Natural killer cell treated with Interleukin-12 subunit alpha and Interleukin-12 subunit beta and Interleukin-15 and Interleukin-18, amount 100 ng/mL, for 72 hours (primary cell): ENCODE measurements at regions not wholly inside any gene's neighbourhood (a gene's known extent, or its start where the extent isn't known, plus 50 kb on each side); places are given as distances from the start of the nearest gene placed in this dataset.

ENCODE experiments used
- ATAC-seq, 2 donors: fragments of 150-1000 bp; cut with Tn5 transposase in 1 of 2; sonication (Bioruptor Pico), chemical (Tn5 transposase) in 1 of 2; 2 replicates each; pipeline ENCODE4 v1.10.0; 2021
- DNase-seq: peaks from one replicate; pipeline ENCODE4 v3.0.0; 2022; ENCODE audit warnings: low spot score
- H3K27ac Mint-ChIP-seq, 2 donors: 1 replicate in 1 of 2; 2 replicates in 1 of 2; pipeline ENCODE4 v1.8.0; 2022; ENCODE audit warnings: mixed read lengths in 2 of 2, mild to moderate bottlenecking in 1 of 2, moderate library complexity in 1 of 2
- H3K27me3 Mint-ChIP-seq, 2 donors: 1 replicate in 1 of 2; 2 replicates in 1 of 2; pipeline ENCODE4 v1.8.0; 2022; ENCODE audit warnings: mixed read lengths in 2 of 2
- H3K36me3 Mint-ChIP-seq: one replicate; pipeline ENCODE4 v1.8.0; 2022; ENCODE audit warnings: mixed read lengths
- H3K4me1 Mint-ChIP-seq, 2 donors: 1 replicate in 1 of 2; 2 replicates in 1 of 2; pipeline ENCODE4 v1.8.0; 2022; ENCODE audit warnings: low read depth in 2 of 2, mixed read lengths in 2 of 2, mild to moderate bottlenecking in 1 of 2
- H3K4me3 Mint-ChIP-seq: one replicate; pipeline ENCODE4 v1.8.0; 2022; ENCODE audit warnings: mixed read lengths
- H3K9me3 Mint-ChIP-seq: 2 replicates; pipeline ENCODE4 v1.8.0; 2022; ENCODE audit warnings: mixed read lengths

DNA sequence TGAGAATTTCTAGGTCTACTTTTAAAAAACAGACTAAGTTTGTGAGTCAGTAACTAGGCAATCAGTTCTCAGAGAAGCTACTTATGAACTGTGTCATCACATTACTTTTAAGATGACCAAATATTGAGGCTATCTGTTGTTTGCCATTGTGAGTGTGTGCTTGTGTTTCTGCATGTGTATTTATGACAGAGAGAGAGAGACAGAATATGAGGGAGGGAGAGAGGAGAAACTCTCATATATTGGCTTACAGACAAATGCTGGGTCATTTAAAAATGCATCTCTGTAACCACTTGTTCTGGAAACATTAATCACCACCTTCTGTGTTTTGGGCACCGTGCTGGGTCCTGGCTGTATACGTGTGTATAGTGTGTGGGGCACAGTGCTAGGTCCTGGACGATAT lies 161.5 kb upstream of the FRMD6 start:
- no peak overlapping the region for H3K27ac Mint-ChIP-seq
- no peak for ATAC-seq
- no peaks in the 10 kb centered on the region for H3K4me1 Mint-ChIP-seq
- peaks cover 2% of the 10 kb centered on the region for H3K9me3 Mint-ChIP-seq
- peaks cover 20 to 41% of the 10 kb centered on the region in 2 donors for H3K27me3 Mint-ChIP-seq
- peaks cover 5% of the 10 kb centered on the region for H3K36me3 Mint-ChIP-seq
- no peak overlapping the region for H3K4me3 Mint-ChIP-seq
- no peak for DNase-seq

DNA sequence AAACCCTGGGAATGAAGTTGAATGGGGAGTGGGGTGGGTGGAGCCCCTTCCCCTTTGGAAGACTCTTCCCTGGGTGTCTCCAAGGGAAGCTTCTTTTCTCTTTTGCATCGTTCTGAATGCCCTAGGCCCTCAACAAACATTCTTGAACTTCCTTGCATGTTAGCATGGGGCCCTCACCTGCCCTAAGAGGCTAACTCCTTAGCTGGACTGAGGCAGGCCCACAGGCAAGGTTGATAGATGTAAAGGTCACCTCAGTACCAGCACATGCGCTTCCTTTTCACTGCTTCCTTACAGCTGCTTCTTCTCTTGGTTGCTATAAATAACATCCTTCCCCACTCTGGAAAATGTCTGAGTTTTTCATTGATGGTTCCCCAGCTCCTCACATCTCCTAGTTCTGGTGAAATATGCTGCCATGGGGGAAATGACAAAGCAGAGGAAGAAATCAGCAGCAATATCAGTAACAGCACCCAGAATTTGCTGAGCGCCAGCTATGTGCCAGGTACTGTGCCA lies 160.6 kb upstream of the FRMD6 start:
- Mint-ChIP-seq H3K9me3 (peaks cover 2% of the 10 kb centered on the region), H3K27me3 (peaks cover 21 to 44% of the 10 kb centered on the region in 2 donors), H3K27ac (no peak overlapping the region), H3K4me1 (no peaks in the 10 kb centered on the region), H3K36me3 (peaks cover 5% of the 10 kb centered on the region), H3K4me3 (no peak overlapping the region)
- DNase-seq (no peak), ATAC-seq (no peak)

- Mint-ChIP-seq H3K27me3 (peaks cover 24 to 50% of the 10 kb centered on the region in 2 donors), H3K9me3 (peaks cover 2% of the 10 kb centered on the region), H3K36me3 (peaks cover 5% of the 10 kb centered on the region), H3K27ac (no peak overlapping the region), H3K4me1 (no peaks in the 10 kb centered on the region), H3K4me3 (no peak overlapping the region)
- DNase-seq (no peak), ATAC-seq (no peak)
These were observed 159.9 kb upstream of the FRMD6 start for GRCh38 chr14:51491776-51492175.

DNA sequence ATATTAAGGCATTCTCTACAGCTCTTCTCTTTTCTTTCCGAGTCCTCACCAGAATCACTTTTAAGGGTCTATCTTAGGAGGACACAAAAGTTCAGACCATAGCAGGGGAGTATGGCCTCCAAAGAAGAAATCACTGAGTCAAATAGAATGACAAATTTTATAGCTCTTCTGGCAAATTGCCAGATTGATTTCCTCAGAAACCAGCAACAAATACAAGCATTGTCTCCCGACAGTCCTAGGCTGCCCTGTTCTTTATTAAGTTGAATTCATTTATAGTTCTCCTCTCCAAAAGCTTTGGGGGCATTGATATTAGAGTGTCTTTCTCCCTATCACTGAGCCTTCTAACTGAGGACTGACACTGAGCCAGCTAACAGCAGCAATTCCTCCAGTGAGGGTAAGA lies 156.4 kb upstream of the FRMD6 start:
- no peak for ATAC-seq
- H3K4me1 Mint-ChIP-seq: no peaks in the 10 kb centered on the region

DNA sequence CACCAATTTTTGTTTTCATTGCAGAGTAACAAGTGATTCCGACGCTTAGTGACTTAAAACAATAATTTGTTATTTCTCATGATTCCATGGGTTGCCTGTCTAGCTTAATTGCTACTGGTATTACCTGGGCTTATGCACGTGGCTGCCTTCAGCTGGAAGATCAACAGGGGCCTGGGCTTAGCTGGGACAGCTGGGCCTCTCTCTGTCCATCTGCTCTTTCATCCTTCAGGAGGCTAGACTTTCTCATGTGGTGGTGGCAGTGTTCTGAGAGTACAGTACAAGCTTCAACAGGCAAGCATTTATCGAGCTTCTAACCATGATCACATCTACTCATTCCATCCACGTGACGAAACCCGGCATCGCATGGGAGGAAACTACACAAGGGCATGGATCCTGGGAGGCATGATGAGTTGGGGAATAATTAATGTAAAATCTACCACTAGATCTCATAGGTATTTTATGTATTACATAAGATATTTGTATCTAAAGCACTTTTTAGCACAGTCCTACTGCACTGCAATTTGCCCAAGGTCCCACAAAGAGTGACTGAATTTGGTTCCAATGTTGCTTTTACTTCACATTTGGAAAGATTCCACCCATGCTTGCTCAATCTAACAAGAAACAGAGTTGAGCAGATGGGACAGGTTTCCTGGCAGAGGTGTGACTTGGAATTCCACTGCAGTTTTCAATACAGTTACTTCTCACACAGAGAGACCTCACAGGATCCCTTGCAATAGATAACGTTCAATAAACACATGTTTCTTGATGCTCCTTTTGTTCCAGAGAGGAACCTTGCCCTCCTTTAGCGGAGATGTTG lies 153.1 kb upstream of the FRMD6 start:
- H3K27me3 Mint-ChIP-seq: peaks cover 20 to 40% of the 10 kb centered on the region in 2 donors
- no peak overlapping the region for H3K27ac Mint-ChIP-seq
- ATAC-seq: no peak

More for the DNA sequence above, 156.4 kb upstream of the FRMD6 start:
- Mint-ChIP-seq H3K27ac (no peak overlapping the region), H3K36me3 (peaks cover 5% of the 10 kb centered on the region), H3K9me3 (peaks cover 2% of the 10 kb centered on the region), H3K4me3 (no peak overlapping the region), H3K27me3 (peaks cover 20 to 43% of the 10 kb centered on the region in 2 donors)
- DNase-seq: no peak

GRCh38 chr14:51500776-51501175 lies 150.9 kb upstream of the FRMD6 start:
- no peaks in the 10 kb centered on the region for H3K4me1 Mint-ChIP-seq
- ATAC-seq (no peak), DNase-seq (no peak)
- H3K4me3 Mint-ChIP-seq: no peak overlapping the region
- H3K27me3 Mint-ChIP-seq: peaks cover 26 to 39% of the 10 kb centered on the region in 2 donors
- no peaks in the 10 kb centered on the region for H3K9me3 Mint-ChIP-seq
- H3K36me3 Mint-ChIP-seq: no peaks in the 10 kb centered on the region
- H3K27ac Mint-ChIP-seq: no peak overlapping the region

More for the DNA sequence above, 153.1 kb upstream of the FRMD6 start:
- DNase-seq: no peak
- H3K4me3 Mint-ChIP-seq: no peak overlapping the region
- H3K4me1 Mint-ChIP-seq: no peaks in the 10 kb centered on the region
- no peaks in the 10 kb centered on the region for H3K9me3 Mint-ChIP-seq
- peaks cover 5% of the 10 kb centered on the region for H3K36me3 Mint-ChIP-seq

DNA sequence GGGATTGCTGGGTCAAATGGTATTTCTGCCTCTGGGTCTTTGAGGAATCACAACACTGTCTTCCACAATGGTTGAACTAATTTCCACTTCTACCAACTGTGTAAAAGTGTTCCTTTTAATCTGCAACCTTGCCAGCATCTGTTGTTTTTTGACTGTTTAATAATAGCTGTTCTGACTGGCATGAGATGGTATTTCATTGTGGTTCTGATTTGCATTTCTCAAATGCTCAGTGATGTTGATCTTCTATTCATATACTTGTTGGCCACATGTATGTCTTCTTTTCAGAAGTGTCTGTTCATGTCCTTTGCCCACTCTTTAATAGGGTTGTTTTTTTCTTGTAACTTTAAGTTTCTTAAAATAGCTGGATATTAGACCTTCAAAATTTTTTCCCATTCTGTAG lies 150.0 kb upstream of the FRMD6 start:
- Mint-ChIP-seq H3K9me3 (no peaks in the 10 kb centered on the region), H3K4me1 (no peaks in the 10 kb centered on the region), H3K27ac (no peak overlapping the region), H3K36me3 (no peaks in the 10 kb centered on the region), H3K27me3 (peaks cover 27 to 40% of the 10 kb centered on the region in 2 donors), H3K4me3 (no peak overlapping the region)
- no peak for DNase-seq
- ATAC-seq: no peak

GRCh38 chr14:51504669-51505068 lies 147.0 kb upstream of the FRMD6 start:
- Mint-ChIP-seq H3K4me1 (no peaks in the 10 kb centered on the region), H3K36me3 (no peaks in the 10 kb centered on the region), H3K9me3 (no peaks in the 10 kb centered on the region), H3K27ac (no peak overlapping the region), H3K4me3 (no peak overlapping the region), H3K27me3 (peaks cover 32 to 46% of the 10 kb centered on the region in 2 donors)
- DNase-seq: no peak
- ATAC-seq: no peak

- Mint-ChIP-seq H3K27me3 (peaks cover 37% of the 10 kb centered on the region in 2 donors), H3K4me3 (no peak overlapping the region), H3K36me3 (no peaks in the 10 kb centered on the region), H3K4me1 (no peaks in the 10 kb centered on the region), H3K9me3 (no peaks in the 10 kb centered on the region), H3K27ac (no peak overlapping the region)
- no peak for DNase-seq
- ATAC-seq: no peak
These were observed 144.2 kb upstream of the FRMD6 start for GRCh38 chr14:51507511-51507905.

DNA sequence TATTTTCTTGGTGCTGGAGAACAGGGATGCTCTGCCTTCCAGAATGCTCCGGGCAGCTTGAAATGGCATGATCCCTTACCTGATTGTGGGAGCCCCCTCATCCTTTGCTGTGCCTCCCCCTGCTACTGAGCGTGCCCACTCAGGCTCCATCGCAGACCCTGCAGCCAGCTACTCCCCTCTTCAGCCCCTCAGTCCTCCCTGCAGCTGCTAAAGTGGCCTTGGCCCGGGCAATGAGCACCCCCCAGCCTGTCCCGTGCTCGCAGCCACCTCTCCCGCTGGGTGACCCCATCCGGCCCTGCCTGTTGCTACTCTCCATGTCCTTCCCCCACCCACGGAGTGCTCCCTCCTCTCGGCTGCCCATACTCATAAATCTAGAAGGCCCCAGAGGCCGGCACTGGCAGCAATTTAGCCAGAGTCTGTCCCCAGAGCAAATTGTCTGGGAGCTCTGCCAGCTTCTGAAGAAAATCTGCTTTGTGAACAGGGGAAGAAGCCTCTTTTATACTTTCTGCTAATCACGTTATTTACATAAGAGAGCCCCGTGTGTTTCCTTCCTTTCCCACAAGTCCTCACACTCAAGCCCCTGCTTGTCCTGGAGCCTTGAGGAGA lies 143.7 kb upstream of the FRMD6 start:
- no peaks in the 10 kb centered on the region for H3K9me3 Mint-ChIP-seq
- no peaks in the 10 kb centered on the region for H3K4me1 Mint-ChIP-seq
- DNase-seq: no peak
- peaks cover 33 to 36% of the 10 kb centered on the region in 2 donors for H3K27me3 Mint-ChIP-seq
- H3K27ac Mint-ChIP-seq: no peak overlapping the region
- no peak overlapping the region for H3K4me3 Mint-ChIP-seq
- H3K36me3 Mint-ChIP-seq: no peaks in the 10 kb centered on the region
- no peak for ATAC-seq

GRCh38 chr14:51511265-51511664 lies 140.4 kb upstream of the FRMD6 start:
- no peaks in the 10 kb centered on the region for H3K36me3 Mint-ChIP-seq
- DNase-seq (no peak), ATAC-seq (no peak)
- peaks cover 18 to 22% of the 10 kb centered on the region in 2 donors for H3K27me3 Mint-ChIP-seq
- H3K9me3 Mint-ChIP-seq: no peaks in the 10 kb centered on the region
- H3K27ac Mint-ChIP-seq: no peak overlapping the region
- no peak overlapping the region for H3K4me3 Mint-ChIP-seq
- H3K4me1 Mint-ChIP-seq: no peaks in the 10 kb centered on the region

- no peak for ATAC-seq
- no peak for DNase-seq
- H3K36me3 Mint-ChIP-seq: no peaks in the 10 kb centered on the region
- H3K27me3 Mint-ChIP-seq: peaks cover 16 to 21% of the 10 kb centered on the region in 2 donors
- H3K4me3 Mint-ChIP-seq: no peak overlapping the region
- H3K27ac Mint-ChIP-seq: no peak overlapping the region
- H3K4me1 Mint-ChIP-seq: no peaks in the 10 kb centered on the region
- no peaks in the 10 kb centered on the region for H3K9me3 Mint-ChIP-seq
These were observed 139.4 kb upstream of the FRMD6 start for GRCh38 chr14:51512316-51512715.

DNA sequence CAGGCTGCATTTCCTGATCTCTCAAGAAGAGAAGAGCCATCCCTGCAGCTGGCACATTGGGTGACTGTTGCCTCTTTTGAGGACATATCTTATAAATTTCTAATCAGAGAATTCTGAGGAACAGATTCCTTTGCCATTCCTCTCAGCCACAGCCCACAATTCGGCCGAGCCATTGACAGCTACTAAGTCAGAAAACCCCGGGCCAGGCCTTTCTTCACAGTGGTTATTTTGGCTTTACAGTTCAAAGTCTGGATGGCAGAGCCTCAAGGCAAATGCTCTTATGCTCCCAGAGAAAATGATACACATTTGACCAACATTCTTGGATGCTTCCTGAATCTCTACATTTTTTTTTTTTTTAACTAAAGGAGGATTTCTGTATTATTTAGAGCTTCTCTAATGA lies 138.4 kb upstream of the FRMD6 start:
- H3K27ac Mint-ChIP-seq: no peak overlapping the region
- no peak overlapping the region for H3K4me3 Mint-ChIP-seq
- no peaks in the 10 kb centered on the region for H3K9me3 Mint-ChIP-seq
- H3K27me3 Mint-ChIP-seq: peaks cover 16 to 20% of the 10 kb centered on the region in 2 donors
- DNase-seq: no peak
- no peaks in the 10 kb centered on the region for H3K36me3 Mint-ChIP-seq
- no peak for ATAC-seq
- no peaks in the 10 kb centered on the region for H3K4me1 Mint-ChIP-seq

DNA sequence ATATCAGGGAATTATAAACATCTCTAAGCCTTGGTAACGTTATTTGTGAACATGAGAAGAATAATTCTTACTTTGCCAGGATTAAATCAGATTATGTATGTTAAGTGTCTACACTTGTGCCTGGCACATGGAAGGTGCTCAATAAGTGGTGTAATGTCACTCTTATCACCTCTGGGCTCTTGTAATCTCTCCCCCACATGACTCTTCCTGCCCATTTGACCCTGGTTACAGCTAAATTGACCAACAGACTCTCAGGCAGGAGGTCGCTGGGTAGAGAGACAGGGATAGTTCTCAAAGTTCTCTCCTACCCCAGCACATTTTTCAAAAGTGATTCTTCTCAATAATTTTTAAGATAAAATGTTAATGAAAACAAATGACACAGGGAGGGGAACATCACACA lies 137.8 kb upstream of the FRMD6 start:
- Mint-ChIP-seq H3K36me3 (no peaks in the 10 kb centered on the region), H3K4me3 (no peak overlapping the region)

More for the DNA sequence above, 137.8 kb upstream of the FRMD6 start:
- H3K27me3 Mint-ChIP-seq: peaks cover 12 to 14% of the 10 kb centered on the region in 2 donors
- H3K27ac Mint-ChIP-seq: no peak overlapping the region
- no peaks in the 10 kb centered on the region for H3K9me3 Mint-ChIP-seq
- H3K4me1 Mint-ChIP-seq: no peaks in the 10 kb centered on the region
- DNase-seq (no peak), ATAC-seq (no peak)
